Suprapubic skin (tissue), 4 donors: ENCODE measurements at regions not wholly inside any gene's neighbourhood (a gene's known extent, or its start where the extent isn't known, plus 50 kb on each side); places are given as distances from the start of the nearest gene placed in this dataset.

Experiments used
- CTCF ChIP-seq, 2 donors: fragments of 200-600 bp in 1 of 2; fragments of 450-650 bp in 1 of 2; sonication (generic) in 1 of 2; IDR thresholded peaks; one replicate each; pipeline ENCODE4 v1.5.1; 2016 to 2019; ENCODE audit warnings: antibody characterized with exemption in 2 of 2, mild to moderate bottlenecking in 1 of 2, moderate library complexity in 1 of 2
- POLR2A ChIP-seq, 2 donors: fragments of 450-650 bp; IDR thresholded peaks; one replicate each; pipeline ENCODE4 v1.6.1; 2017; ENCODE audit warnings: antibody characterized with exemption in 2 of 2, mild to moderate bottlenecking in 2 of 2, moderate library complexity in 2 of 2
- POLR2AphosphoS5 ChIP-seq, 3 donors: sonication (generic); formaldehyde crosslinking; IDR thresholded peaks; one replicate each; pipeline ENCODE4 v1.6.1; 2017; ENCODE audit warnings: antibody characterized with exemption in 3 of 3

- no peak for TF ChIP-seq POLR2A (IDR thresholded peaks at IDR 0.05)
- TF ChIP-seq CTCF (IDR thresholded peaks at IDR 0.05), result no peak
- TF ChIP-seq POLR2AphosphoS5 (IDR thresholded peaks at IDR 0.05), result no peak
Measured at GRCh38 chr12:92079054-92079385, 66.6 kb downstream of the BTG1 start.
